GM23248 (cell line): ENCODE measurements at regions not wholly inside any gene's neighbourhood (a gene's known extent, or its start where the extent isn't known, plus 50 kb on each side); places are given as distances from the start of the nearest gene placed in this dataset.

Experiments
- EZH2 ChIP-seq: fragments of 200-600 bp; sonication (generic); IDR thresholded peaks from 2 replicates; pipeline ENCODE4 v1.6.1; 2018; ENCODE audit warnings: antibody characterized with exemption, mild to moderate bottlenecking; ENCODE audit not compliant: insufficient read depth, poor library complexity, severe bottlenecking
- EZH2phosphoT487 ChIP-seq: fragments of 200-600 bp; sonication (generic); IDR thresholded peaks from 2 replicates; pipeline ENCODE4 v1.6.1; 2018; ENCODE audit warnings: antibody characterized with exemption, moderate library complexity, mild to moderate bottlenecking, low read depth; ENCODE audit not compliant: insufficient read depth

DNA sequence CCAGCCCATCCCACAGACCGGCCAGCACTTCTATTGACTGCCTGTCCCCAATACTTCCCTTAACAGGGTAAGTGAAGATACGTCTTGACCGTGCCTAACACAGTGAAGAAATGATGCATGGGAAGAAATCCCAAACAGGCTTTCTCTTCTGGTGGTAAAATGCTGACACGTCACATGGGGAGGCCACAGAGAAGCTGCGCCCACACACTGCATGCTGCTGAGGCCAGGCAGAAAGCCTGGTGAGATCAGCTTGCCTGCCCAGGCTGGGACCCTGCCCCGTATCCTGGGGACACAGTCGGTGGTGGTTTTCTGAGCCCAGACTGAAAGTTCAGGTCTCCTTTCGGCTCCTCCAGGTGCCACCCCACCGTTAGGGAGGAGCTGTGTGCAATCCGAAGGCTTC, 356.3 kb upstream of the MGMT start:
- TF ChIP-seq EZH2 (no peak), EZH2phosphoT487 (no peak)
